ENCODE measurements at regions not wholly inside any gene's neighbourhood (a gene's known extent, or its start where the extent isn't known, plus 50 kb on each side); places are given as distances from the start of the nearest gene placed in this dataset.

- DNase-seq (ENCODE audit: extremely low read depth, low read depth, low spot score) = no peak
Observed at GRCh38 chr7:25926451-25926850, 225.5 kb upstream of the NFE2L3 start.

- DNase-seq (ENCODE audit: extremely low read depth, low read depth, low spot score) = no peak
Observed at GRCh38 chr7:25926891-25927625, 224.9 kb upstream of the NFE2L3 start.

GRCh38 chr7:25927626-25927978, 224.4 kb upstream of the NFE2L3 start:
- no peak for DNase-seq (ENCODE audit: extremely low read depth, low read depth, low spot score)

GRCh38 chr7:25928549-25929330, 223.3 kb upstream of the NFE2L3 start:
- DNase-seq (ENCODE audit: extremely low read depth, low read depth, low spot score) = no peak

GRCh38 chr7:25929448-25929847, 222.6 kb upstream of the NFE2L3 start:
- no peak for DNase-seq (ENCODE audit: extremely low read depth, low read depth, low spot score)

- no peak for DNase-seq (ENCODE audit: extremely low read depth, low read depth, low spot score)
Observed at GRCh38 chr7:25930492-25931048, 221.4 kb upstream of the NFE2L3 start.

- no peak for DNase-seq (ENCODE audit: extremely low read depth, low read depth, low spot score)
Observed at GRCh38 chr7:25931156-25931555, 220.8 kb upstream of the NFE2L3 start.

GRCh38 chr7:25933921-25934320, 218.1 kb upstream of the NFE2L3 start:
- no peak for DNase-seq (ENCODE audit: extremely low read depth, low read depth, low spot score)

GRCh38 chr7:25940086-25940906, 211.7 kb upstream of the NFE2L3 start:
- no peak for DNase-seq (ENCODE audit: extremely low read depth, low read depth, low spot score)

GRCh38 chr7:25944777-25945515, 207.1 kb upstream of the NFE2L3 start:
- no peak for DNase-seq (ENCODE audit: extremely low read depth, low read depth, low spot score)

- DNase-seq (ENCODE audit: extremely low read depth, low read depth, low spot score) = no peak
Observed at GRCh38 chr7:25945608-25946007, 206.4 kb upstream of the NFE2L3 start.

GRCh38 chr7:25946181-25946580, 205.8 kb upstream of the NFE2L3 start:
- no peak for DNase-seq (ENCODE audit: extremely low read depth, low read depth, low spot score)

- DNase-seq (ENCODE audit: extremely low read depth, low read depth, low spot score) = no peak
Observed at GRCh38 chr7:25947669-25948516, 204.1 kb upstream of the NFE2L3 start.

GRCh38 chr7:25949736-25950487, 202.1 kb upstream of the NFE2L3 start:
- no peak for DNase-seq (ENCODE audit: extremely low read depth, low read depth, low spot score)

GRCh38 chr7:25950488-25951413, 201.2 kb upstream of the NFE2L3 start:
- DNase-seq (ENCODE audit: extremely low read depth, low read depth, low spot score) = no peak

- DNase-seq (ENCODE audit: extremely low read depth, low read depth, low spot score) = no peak
Observed at GRCh38 chr7:25951414-25952260, 200.4 kb upstream of the NFE2L3 start.
